Caco-2 (cell line): ENCODE measurements at regions not wholly inside any gene's neighbourhood (a gene's known extent, or its start where the extent isn't known, plus 50 kb on each side); places are given as distances from the start of the nearest gene placed in this dataset.

ENCODE experiments used
- BruUV-seq: library from RNA; stranded (reverse); fragments of 400-500 nt; replicated peaks from 2 replicates; lab custom pipeline; 2021; lab: Mats Ljungman, UMichigan
- CTCF ChIA-PET: fragments of 300-600 bp; sonication (Branson Sonifier 250); formaldehyde crosslinking; loops from one replicate; lab custom pipeline; 2022; ENCODE audit warnings: antibody characterized with exemption; lab: Charles Lee
- POLR2A ChIA-PET: fragments of 300-600 bp; sonication (Branson Sonifier 250); formaldehyde crosslinking; loops from one replicate; lab custom pipeline; 2022; ENCODE audit warnings: antibody characterized with exemption; lab: Charles Lee
- DNase-seq, 2 experiments: peaks; one replicate each; pipeline versions ENCODE4 v3.0.0 to v3.0.0-alpha.2; 2020 to 2022
- H3K27me3 ChIP-seq: replicated peaks from 2 replicates; pipeline ENCODE4 v1.6.0; 2011; ENCODE audit warnings: low read length; ENCODE audit not compliant: control insufficient read depth, insufficient read depth
- H3K36me3 ChIP-seq: 2 replicates; pipeline ENCODE4 v1.5.1; 2011; ENCODE audit warnings: low read length; ENCODE audit not compliant: control insufficient read depth, insufficient read depth
- H3K4me1 ChIP-seq: fragments of 250-450 bp; sonication (Bioruptor Pico); 2 replicates; pipeline ENCODE4 v1.5.1; 2020; ENCODE audit warnings: mild to moderate bottlenecking
- H3K4me3 ChIP-seq: 2 replicates; pipeline ENCODE4 v1.5.1; 2011; ENCODE audit warnings: low read depth, mild to moderate bottlenecking, control low read depth, low read length
- H3K9me3 ChIP-seq: fragments of 250-450 bp; sonication (Bioruptor Pico); 2 replicates; pipeline ENCODE4 v1.5.1; 2020; ENCODE audit warnings: mild to moderate bottlenecking, moderate library complexity
- H3K27ac Mint-ChIP-seq: one replicate; pipeline ENCODE4 v1.8.0; 2022; ENCODE audit warnings: mixed read lengths; ENCODE audit not compliant: unreplicated experiment
- H3K27me3 Mint-ChIP-seq: one replicate; pipeline ENCODE4 v1.8.0; 2022; ENCODE audit warnings: mixed read lengths; ENCODE audit not compliant: insufficient read depth, unreplicated experiment
- H3K36me3 Mint-ChIP-seq: one replicate; pipeline ENCODE4 v1.8.0; 2022; ENCODE audit warnings: mild to moderate bottlenecking, mixed read lengths; ENCODE audit not compliant: insufficient read depth, unreplicated experiment
- H3K4me1 Mint-ChIP-seq: one replicate; pipeline ENCODE4 v1.8.0; 2022; ENCODE audit warnings: low read depth, mixed read lengths; ENCODE audit not compliant: unreplicated experiment
- H3K4me3 Mint-ChIP-seq: one replicate; pipeline ENCODE4 v1.8.0; 2022; ENCODE audit warnings: mild to moderate bottlenecking, moderate library complexity, mixed read lengths; ENCODE audit not compliant: unreplicated experiment
- H3K9me3 Mint-ChIP-seq: one replicate; pipeline ENCODE4 v1.8.0; 2022; ENCODE audit warnings: mixed read lengths; ENCODE audit not compliant: unreplicated experiment
- CTCF ChIP-seq, 2 experiments: fragments of 200-600 bp in 1 of 2; IDR thresholded peaks; 1 replicate in 1 of 2; 2 replicates in 1 of 2; pipeline versions ENCODE4 v1.5.1 to v1.8.0; 2011 to 2022; ENCODE audit warnings: antibody characterized with exemption in 1 of 2, control low read depth in 1 of 2, inconsistent platforms in 1 of 2, low read depth in 1 of 2, low read length in 1 of 2, mild to moderate bottlenecking in 1 of 2, moderate library complexity in 1 of 2; ENCODE audit not compliant: insufficient read depth in 1 of 2, severe bottlenecking in 1 of 2, unreplicated experiment in 1 of 2
- intact Hi-C: fragments of 100-400 bp; cut with micrococcal nuclease; formaldehyde crosslinking; loops from one replicate; pipeline ENCODE4 v1.10.0; 2022; ENCODE audit not compliant: unreplicated experiment

GRCh38 chr2:51379997-51380396 is 348.1 kb upstream of the NRXN1 start:
- H3K27ac Mint-ChIP-seq = no peak overlapping the region
- TF ChIP-seq CTCF (IDR thresholded peaks at IDR 0.05; ENCODE audit: insufficient read depth in 1 of 2, low read depth in 1 of 2, low read length in 1 of 2, severe bottlenecking in 1 of 2, unreplicated experiment in 1 of 2) = no peak
- no peak for DNase-seq
- H3K4me3 ChIP-seq = no peak overlapping the region
- POLR2A ChIA-PET = no interaction called here
- no peaks in the 10 kb centered on the region for H3K27me3 Mint-ChIP-seq
- intact Hi-C loops = no loop called here
- H3K36me3 ChIP-seq = no peaks in the 10 kb centered on the region
- no peaks in the 10 kb centered on the region for H3K36me3 Mint-ChIP-seq
- no peaks in the 10 kb centered on the region for H3K9me3 Mint-ChIP-seq
- H3K4me1 ChIP-seq = no peaks in the 10 kb centered on the region
- no TSS peak for BruUV-seq
- H3K4me3 Mint-ChIP-seq = no peak overlapping the region
- CTCF ChIA-PET = no interaction called here
- no peaks in the 10 kb centered on the region for H3K9me3 ChIP-seq
- no peaks in the 10 kb centered on the region for H3K27me3 ChIP-seq
- H3K4me1 Mint-ChIP-seq = no peaks in the 10 kb centered on the region

GRCh38 chr2:51368250-51368649 is 336.3 kb upstream of the NRXN1 start:
- Histone ChIP-seq H3K27me3 (no peaks in the 10 kb centered on the region), H3K9me3 (no peaks in the 10 kb centered on the region), H3K4me1 (no peaks in the 10 kb centered on the region), H3K4me3 (no peak overlapping the region), H3K36me3 (no peaks in the 10 kb centered on the region)
- no peak overlapping the region for H3K4me3 Mint-ChIP-seq
- TF ChIP-seq CTCF (IDR thresholded peaks at IDR 0.05; ENCODE audit: insufficient read depth in 1 of 2, low read depth in 1 of 2, low read length in 1 of 2, severe bottlenecking in 1 of 2, unreplicated experiment in 1 of 2) = no peak
- no peak for DNase-seq
- ChIA-PET POLR2A (no interaction called here), CTCF (no interaction called here)
- H3K27ac Mint-ChIP-seq = no peak overlapping the region
- no peaks in the 10 kb centered on the region for H3K4me1 Mint-ChIP-seq
- no peaks in the 10 kb centered on the region for H3K36me3 Mint-ChIP-seq
- no peaks in the 10 kb centered on the region for H3K27me3 Mint-ChIP-seq
- intact Hi-C loops = no loop called here
- H3K9me3 Mint-ChIP-seq = no peaks in the 10 kb centered on the region
- no TSS peak for BruUV-seq

GRCh38 chr2:51350100-51350499 is 318.2 kb upstream of the NRXN1 start:
- POLR2A ChIA-PET = no interaction called here

More at GRCh38 chr2:51350100-51350499, 318.2 kb upstream of the NRXN1 start:
- H3K9me3 ChIP-seq = 0 out of 2 replicates have a peak, but pooled peaks cover 2% of the 10 kb centered on the region
- H3K27ac Mint-ChIP-seq = no peak overlapping the region
- no peaks in the 10 kb centered on the region for H3K36me3 ChIP-seq
- no peak overlapping the region for H3K4me3 Mint-ChIP-seq
- BruUV-seq = no TSS peak
- H3K9me3 Mint-ChIP-seq = no peaks in the 10 kb centered on the region
- no peak for DNase-seq
- TF ChIP-seq CTCF (IDR thresholded peaks at IDR 0.05; ENCODE audit: insufficient read depth in 1 of 2, low read depth in 1 of 2, low read length in 1 of 2, severe bottlenecking in 1 of 2, unreplicated experiment in 1 of 2) = no peak
- no peak overlapping the region for H3K4me3 ChIP-seq
- H3K4me1 ChIP-seq = no peaks in the 10 kb centered on the region
- intact Hi-C loops = no loop called here
- H3K27me3 ChIP-seq = no peaks in the 10 kb centered on the region
- no peaks in the 10 kb centered on the region for H3K4me1 Mint-ChIP-seq
- CTCF ChIA-PET = no interaction called here
- H3K36me3 Mint-ChIP-seq = no peaks in the 10 kb centered on the region
- no peaks in the 10 kb centered on the region for H3K27me3 Mint-ChIP-seq
